NCI-H226 (cell line): ENCODE measurements at regions not wholly inside any gene's neighbourhood (a gene's known extent, or its start where the extent isn't known, plus 50 kb on each side); places are given as distances from the start of the nearest gene placed in this dataset.

Experiments
- DNase-seq: peaks from one replicate; pipeline ENCODE4 v3.0.0-alpha.2; 2015

DNA sequence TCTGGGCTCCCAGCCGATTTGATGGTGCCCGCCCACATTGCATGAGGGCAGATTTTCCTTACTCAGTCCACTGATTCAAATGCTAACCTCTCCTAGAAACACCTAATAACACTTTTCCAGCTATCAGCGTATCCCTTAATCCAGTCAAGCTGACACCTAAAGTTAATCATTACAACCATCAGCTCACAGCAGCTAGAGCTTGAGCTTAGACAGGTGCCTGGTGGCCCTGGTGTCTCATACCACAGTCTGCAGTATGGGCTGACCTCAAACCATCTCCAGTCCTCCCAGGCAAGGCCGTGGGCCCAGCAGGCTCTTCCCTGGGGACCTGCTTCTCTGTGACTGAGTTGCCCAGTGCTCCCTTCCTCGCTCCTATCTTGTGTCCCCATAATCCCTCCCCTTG lies 174.4 kb upstream of the NECTIN1 start:
- DNase-seq, result no peak

DNA sequence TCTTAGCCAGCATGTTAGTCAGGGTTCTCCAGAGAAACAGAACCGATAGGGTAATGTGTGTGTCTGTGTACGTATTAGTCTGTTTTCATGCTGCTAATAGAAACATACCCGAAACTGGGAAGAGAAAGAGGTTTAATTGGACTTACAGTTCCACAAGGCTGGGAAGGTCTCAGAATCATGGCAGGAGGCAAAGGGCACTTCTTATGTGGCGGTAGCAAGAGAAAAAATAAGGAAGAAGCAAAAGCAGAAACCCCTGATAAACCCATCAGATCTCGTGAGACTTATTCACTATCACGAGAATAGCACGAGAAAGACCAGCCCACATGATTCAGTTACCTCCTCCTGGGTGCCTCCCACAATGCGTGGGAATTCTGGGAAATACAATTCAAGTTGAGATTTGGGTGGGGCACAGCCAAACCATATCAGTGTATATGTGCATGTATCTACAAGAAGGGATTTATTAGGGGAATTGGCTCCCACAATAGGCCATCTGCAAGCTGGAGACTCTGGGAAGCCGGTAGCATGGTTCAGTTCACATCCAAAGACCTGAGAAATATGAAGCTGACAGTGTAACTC lies 173.7 kb upstream of the NECTIN1 start:
- no peak for DNase-seq

DNA sequence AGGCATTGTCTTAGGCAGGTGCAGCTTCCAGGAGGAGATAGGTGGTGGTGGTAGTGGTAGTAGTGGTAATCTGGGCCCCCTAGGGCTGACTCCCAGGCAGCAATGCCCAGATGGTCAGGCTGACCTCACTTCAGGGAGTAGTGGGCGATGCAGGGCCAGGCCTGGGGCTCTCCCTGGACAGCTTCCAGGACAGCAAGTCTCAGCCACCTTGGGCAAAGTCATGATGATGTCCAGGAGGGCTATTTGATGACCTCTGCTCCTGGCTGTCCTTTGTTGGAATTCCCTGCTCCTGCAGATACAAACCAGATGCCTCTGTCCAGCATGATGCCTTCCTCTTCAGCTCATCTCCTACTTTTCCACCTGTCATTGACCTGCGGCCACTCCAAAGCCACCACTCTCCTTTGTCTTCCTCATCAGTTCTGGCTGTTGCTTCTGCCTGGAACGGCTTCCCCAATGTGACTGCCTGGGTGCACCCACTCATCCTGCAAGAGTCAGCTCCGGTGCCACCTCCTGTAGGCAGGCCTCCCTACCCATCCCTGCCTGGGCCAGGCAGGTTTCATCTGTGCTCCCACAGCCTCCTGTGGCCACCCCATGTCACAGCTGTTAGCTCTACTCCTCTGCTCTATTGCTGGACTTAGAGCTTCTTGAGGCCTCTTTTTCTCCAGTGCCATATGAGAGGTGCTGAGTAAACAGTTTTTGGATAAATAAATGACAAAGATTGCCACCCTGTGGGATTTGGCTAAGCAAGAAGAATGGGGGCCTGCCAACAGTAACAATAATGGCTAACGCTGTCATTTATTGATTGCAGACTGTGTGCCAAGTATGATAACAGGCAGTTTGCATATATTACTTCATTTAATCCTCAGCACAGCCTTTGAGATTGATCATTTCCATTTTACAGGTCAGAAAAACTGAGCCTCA lies 172.9 kb upstream of the NECTIN1 start:
- no peak for DNase-seq

DNA sequence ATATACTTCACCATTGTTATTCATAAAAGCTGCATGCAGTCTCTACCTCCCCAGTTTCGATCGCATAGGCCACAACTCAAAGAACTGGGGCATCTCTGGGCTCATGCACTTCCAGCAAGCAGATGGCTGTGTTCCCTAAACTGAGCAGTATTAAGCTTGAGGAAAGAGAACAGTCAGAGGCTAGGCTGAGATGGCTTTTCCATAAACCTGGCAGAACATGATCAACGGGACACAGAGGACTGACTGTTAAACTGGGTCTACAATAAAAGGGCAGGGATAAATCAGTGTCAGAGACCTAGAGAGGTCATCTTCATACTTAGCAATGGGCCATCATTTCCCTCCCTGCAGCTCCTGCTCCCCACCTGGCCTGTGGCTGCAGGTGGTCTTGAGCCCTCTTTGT lies 171.0 kb upstream of the NECTIN1 start:
- no peak for DNase-seq

DNA sequence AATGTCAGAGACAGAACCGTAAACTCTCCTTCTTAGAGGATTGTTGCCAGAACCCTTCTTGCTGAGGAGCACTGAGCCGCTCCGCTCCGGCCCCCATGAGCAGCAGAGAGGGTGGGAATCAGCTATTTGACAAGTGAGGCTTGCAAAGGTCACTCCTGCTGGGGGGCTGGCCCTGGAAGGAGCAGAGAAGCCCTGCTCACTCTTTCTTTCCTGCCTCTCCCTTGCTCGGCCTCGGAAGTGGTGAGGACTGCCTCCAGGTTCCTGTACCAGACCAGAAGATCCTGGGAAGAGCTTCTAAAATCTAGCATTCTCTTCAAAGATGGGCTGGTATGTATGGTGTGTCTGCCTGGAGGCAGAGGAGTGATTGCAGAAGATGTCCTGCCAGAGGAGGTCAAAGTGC lies 168.6 kb upstream of the NECTIN1 start:
- no peak for DNase-seq

DNA sequence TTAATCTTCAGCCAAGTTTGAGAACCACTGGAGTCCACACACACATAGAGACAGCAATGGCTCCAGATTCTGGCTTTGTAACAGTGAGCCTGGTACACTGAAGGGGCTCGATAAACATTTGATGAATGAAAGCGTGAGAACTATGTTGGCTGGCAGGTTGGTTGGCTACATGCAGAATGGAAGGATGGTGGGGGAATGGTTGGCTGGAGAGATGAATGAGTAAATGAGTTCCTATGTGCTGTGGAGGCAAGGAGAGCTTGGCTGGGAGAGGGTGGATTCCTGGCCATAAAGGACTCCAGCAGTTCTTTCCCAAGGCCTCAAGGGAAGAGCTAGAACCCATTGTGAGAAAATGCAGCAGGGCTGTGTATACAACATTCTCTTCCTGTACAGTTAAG lies 168.0 kb upstream of the NECTIN1 start:
- no peak for DNase-seq

DNA sequence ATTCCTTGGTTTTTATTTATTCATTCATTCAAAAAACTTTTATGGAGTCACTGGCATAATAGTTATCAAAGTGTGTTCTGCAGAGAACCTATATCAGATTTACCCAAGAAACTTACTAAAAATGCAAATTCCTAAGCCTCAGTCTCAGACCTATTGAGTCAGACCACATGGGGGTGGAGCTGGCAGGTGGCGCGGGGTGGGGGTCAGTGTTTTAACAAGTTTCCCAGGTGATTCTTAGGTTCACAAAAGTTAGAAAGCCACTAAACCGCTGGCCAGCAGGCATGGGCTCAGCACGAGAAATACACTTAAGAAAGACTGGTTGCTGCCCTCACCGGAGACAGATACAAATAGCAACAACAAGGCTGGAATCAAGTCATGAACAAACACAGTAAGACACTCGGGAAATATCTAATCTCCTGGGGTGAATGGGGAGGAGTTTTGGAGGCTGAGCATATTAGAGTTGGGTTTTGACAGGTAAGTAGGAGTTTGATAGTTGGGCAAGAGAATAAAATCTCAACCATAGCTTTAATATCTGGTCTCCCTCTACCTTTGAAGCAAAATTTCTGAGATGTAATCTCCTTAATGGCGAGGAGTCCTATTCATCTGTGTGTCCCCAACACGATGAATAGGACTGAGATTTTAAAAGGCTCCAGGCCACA lies 167.5 kb upstream of the NECTIN1 start:
- DNase-seq, result no peak

DNA sequence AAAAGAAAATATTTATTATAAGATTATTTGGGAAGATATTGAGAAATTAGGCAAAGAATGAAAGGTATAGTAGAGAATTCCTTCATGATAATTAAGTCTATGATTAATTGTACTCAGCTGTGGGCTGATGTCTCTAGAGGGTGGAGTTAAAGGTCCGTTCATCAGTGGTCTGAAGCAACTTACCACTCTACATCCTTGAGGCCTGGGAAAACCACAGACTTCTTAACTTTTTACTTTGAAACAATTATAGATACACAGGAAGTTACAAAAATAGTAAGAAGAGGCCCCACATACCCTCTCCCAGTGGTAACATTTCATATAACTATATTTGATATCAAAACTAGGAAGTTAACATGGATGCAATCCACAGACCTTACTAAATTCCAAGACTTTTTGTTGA lies 167.0 kb upstream of the NECTIN1 start:
- DNase-seq, result no peak

DNA sequence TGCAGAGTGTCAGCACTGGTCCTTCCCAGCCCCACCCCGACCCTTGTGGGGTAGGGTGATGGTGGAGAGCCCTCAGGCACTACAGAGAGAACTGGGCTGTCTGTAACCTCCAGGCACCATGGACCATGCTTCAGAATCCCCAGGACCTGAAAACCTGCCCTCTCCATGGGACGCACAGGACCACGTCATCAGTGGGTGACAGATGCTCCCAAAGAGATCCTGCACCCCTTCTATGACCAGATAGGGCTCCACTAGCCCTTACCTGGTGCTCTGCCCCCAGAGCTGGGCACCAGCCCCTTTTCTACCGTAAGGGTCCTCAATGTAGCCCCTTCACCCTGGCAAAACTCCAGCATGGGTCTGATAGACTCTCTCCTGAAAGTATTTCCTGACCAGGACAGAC lies 165.9 kb upstream of the NECTIN1 start:
- DNase-seq, result no peak

DNA sequence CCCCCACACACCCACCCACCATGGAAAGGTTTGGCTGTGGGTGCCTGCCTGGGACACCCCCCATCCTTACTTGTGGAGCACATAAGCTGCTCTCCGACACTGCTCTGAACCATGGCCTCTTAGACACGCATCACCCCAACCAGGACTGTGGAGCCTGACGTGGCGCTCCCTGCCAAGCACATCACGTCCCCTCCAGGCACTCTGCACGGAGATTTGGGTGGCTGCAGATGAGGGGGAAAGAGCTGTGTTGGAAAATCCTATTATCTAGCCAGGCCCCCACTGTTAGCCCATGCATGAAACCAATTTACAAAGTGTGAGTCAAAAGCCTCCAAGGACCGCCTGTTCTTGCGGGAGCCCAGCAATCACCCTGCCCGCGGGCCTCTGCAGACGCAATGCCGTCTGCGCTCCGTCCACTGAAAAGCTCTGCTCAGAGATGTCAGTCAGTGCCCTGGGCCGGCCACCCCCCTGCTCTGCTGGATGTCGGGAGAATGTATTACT lies 163.4 kb upstream of the NECTIN1 start:
- DNase-seq, result no peak

DNA sequence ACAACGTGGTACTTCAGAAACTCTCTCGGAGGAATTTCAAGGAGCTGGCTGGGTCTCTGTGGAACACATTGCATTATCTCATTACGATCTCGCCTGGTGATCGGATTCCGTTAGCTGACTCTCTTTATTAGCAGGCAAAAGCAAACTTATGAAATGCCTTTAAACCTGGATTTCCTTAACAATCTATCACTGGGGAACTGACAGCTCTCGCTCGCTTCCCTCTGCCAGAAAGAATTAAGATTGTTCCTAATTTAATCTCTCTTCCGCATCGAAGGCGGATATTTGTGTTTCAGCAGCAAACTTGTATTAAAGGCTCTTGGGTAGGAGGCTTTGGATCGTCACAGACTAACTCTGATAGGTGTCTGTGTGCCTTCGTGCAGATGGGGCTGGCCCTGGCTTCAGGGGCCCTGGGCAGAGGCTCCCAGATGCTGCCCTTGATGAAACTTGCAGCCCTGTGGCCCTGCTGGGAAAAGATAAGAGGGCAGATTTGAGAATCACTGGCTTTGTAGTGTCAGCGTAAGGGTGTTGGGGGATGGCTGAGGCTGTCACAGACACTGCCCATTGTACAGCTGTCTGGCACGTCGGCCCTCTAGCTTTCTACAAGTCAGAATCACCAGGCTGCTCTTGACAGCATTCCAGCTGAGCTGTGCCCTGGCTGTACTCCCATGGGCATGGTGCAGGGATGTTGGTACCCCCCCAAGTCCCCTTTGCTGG lies 162.2 kb upstream of the NECTIN1 start:
- DNase-seq, result no peak

DNA sequence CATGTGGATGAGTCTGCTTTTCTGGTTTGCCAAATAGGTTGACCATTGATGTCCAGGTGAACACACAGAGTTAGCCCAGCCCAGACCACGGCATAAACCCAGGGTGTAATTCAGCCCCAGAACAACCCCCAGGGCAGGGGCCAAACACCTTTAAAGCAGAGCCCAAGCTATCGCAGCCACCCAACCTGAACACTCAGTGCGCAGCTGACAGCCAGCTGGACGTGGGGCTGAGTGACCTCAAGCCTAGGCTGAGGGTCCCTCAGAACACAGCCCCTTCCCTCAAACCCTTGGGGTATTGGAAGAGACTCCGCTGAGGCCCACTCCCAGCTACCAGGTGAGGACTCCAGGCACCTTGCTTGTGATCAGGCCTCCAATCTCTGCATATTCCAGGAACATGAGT lies 161.5 kb upstream of the NECTIN1 start:
- no peak for DNase-seq

DNA sequence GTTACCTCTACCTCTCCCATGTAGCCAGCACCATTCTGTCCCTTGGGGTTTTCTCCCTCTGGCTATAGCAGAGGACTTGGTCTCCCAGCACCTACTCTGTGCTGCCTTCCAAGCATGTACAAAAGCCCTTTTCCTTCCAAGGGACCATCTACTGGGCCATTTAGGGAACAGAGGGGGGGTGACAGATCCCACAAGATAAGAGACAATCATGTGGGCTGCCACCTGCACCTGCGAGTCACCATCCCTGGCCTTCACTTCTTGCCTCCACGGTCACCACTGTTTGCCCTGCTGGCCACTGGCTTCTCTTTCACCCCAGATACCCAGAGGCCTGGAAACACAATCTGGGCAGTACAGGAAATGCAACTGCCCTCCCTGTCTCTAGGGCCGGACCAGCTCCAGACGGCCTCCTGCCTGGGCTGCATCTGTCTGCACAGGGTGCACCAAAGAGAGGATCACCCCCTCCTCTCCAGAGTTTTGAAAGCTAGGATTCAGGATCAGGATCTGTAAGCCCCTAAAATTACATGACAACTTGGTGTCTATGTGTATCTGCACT lies 160.8 kb upstream of the NECTIN1 start:
- no peak for DNase-seq

DNA sequence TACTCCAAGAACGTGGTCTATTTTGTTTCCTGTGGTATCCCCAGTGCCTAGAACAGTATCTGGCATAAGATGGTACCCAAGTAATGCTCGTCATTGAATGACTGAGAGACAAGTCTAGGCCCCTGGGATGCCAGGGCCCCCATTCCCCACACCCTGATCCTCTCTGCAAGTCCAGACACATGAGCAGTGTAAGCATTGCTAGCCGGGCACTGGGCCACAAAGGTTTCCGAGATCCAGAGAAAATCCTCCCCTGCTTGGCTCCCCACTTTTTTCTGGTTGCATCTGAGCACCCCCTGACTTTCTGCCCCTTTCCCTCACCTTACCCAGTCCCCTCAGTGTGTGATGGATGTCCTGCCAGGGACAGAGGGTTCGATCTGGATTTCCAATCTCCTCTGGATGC lies 160.1 kb upstream of the NECTIN1 start:
- DNase-seq, result no peak

DNA sequence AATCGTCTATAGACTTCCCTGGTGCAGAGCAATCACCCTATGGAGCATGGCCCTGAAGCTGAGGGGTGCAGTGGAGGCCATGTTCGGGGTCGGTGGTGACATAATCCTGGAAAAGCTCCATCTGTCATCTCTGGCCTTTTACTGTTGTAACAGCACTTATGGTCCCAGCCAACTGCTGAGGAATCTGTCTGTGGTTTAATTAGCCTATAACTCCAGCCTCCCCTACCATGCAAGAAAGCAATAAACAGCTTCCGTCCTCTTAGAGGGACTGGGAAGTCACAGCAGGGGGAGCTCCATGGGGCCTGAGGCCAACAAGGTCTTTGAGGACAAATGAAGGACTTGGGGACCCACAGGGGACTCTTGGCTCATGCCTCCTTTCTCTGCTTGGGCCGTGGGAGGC lies 159.1 kb upstream of the NECTIN1 start:
- DNase-seq, result no peak

DNA sequence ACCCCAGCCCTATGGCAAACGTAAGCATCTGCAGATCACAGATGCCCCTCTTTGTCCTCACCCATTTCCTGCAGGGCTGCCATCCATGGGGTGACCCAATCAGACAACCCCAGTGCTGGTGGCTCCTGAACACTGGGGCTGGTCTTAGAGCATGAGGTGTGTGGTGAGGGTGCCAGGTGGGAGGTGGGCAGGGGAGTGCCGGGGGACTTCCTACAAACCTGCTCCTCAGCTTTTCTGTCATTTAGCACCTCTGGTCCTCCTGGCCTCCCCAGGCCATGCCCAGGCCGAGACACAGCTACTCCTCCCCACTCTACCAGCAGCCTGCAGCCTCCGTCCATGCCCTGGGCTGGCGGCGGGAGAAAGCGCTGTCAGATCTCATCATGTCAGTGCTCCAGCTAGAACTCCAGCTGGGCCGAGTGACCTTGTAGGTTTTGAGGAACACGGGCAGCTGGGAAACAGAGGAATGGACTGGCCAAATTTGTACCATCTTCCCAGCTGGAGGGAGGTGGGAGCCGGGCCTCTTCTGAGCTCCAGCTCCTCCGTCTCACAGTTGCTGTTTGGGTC lies 157.7 kb upstream of the NECTIN1 start:
- DNase-seq, result no peak

DNA sequence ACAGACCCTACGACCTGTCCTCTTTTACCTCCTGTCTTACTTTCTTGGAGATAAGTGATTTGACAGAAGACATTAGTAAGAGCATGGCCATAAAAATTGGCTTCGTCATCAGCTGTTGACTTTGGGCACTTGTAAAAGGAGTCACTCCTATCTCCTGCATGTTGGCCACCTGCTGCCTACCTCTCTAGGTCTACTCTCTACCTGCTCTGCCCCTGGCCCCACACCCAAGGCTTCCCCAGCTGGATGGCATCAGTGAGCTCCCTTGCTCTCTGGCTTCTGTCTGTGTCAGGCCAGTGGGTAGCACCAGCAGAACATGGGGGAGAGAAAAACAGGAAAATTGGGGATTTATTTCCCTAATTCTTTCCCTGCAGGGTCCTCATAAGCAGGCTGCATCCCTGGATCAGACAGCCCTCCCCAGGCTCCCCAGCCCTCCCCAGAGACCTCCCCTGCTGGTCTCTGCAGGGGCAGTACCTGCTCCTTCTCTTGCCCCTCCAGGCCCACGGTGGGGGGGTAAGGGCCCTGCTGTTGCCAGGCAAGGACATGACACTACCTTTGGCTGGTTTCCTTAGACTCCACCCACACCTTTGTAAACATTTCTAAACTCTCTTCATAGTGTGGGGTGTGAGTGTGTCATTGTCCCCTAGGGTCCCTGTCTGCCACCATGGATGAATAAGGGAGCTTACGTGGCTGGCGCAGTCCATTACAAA lies 157.0 kb upstream of the NECTIN1 start:
- no peak for DNase-seq

DNA sequence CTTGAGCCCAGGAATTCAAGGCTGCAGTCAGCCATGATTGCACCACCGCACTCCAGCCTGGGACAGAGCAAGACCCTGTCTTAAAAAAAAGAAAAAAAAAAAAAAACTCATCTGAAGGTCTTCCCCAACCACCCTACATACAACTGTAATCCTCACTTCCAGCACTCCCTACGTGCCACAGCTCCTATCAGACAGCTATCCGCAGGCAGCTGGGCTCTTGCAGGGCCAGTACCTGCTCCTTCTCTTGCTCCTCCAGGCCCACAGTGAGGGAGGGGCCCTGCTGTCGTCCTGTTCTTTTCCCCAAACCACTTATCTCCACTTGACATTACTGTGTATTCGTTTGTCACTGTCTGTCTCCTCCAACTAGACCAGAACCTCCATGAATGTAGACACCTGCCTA lies 156.1 kb upstream of the NECTIN1 start:
- DNase-seq, result no peak

DNA sequence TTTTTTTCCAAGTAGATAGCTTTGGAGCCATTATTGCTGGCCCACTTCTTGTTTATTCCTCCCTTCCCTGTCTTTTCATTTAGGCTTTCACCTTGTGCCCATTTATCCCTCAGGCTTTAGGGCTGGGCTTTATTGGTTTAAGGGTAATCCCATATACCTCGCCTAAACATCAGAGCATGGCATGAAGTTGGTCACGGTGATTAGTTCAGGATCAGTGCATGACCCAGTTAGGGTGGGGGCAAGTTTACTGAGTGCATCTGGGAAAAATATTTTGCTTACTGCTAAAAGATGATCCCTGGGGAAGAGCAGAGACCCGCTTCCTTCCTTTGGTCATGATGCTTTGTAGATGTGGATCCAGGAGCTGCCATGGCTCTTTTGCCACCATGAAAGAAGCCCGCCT lies 153.3 kb upstream of the NECTIN1 start:
- no peak for DNase-seq

DNA sequence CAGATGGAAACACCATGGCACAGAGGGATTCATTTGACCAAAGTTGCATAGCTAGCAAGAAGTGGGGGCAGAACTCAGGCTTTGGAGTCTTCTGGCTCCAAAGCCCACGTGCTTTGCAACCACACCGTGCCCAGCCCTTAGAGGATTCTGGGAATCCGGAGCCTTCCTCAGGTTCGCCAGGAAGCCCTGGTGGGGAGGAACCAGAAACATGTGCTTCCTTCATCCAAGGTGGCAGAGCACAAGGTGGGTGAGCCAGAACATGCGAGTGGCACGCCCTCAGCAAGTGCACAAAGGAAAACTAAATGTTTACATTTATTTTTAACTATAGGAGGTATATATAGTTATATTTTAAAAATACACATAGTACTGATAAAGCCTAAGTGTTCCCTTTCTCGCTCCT lies 151.9 kb upstream of the NECTIN1 start:
- DNase-seq, result no peak

DNA sequence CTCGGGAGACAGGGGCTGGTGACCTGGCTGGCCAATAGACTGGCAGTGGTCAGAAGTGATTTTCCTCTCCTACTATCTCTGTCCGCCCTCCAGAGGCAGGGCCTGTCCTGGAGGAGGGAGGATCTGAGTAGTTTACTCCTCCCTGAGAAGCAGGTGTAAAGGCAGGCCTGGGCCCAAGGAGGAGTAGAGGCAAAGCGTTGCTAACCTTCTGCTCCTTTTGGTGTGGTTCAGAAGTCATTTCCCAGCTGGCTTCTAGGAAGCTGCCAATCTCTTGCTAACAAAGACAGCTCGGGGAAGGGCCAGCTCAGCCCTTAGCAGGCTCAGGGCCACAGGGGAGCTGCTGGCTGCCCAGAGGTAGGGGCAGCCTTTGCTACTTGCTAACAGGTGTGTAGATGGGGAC lies 151.1 kb upstream of the NECTIN1 start:
- no peak for DNase-seq

DNA sequence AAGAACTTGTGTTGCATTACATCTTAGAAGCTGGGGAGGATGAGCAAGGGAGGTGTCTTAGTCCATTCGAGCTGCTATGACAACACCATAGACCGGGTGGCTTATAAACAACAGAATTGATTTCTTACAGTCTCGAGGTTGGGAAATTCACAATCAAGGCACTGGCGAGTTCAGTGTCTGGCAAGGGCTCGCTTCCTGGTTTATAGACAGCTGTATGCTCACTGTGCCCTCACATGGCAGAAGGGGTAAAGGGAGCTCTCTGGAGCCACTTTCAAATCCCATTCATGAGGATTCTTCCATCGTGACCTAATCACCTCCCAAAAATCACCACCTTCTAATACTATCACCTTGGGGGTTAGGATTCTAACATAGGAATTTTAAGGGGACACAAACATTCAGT lies 150.0 kb upstream of the NECTIN1 start:
- no peak for DNase-seq
